Mammary epithelial cell (primary cell): ENCODE measurements at regions not wholly inside any gene's neighbourhood (a gene's known extent, or its start where the extent isn't known, plus 50 kb on each side); places are given as distances from the start of the nearest gene placed in this dataset.

ENCODE experiments used
- CTCF ChIP-seq, 2 donors: IDR thresholded peaks in 1 of 2; conservative IDR thresholded peaks in 1 of 2; 2 replicates each; pipeline ENCODE4 v1.5.1; 2011 to 2012; ENCODE audit warnings: inconsistent platforms in 2 of 2, low read length in 2 of 2, mild to moderate bottlenecking in 2 of 2, control low read depth in 1 of 2, low read depth in 1 of 2; ENCODE audit not compliant: insufficient read depth in 1 of 2; ENCODE audit errors: extremely low read depth in 1 of 2
- EZH2 ChIP-seq: IDR thresholded peaks from 2 replicates; pipeline ENCODE4 v1.6.1; 2012; ENCODE audit warnings: low read length, inconsistent platforms, borderline replicate concordance

DNA sequence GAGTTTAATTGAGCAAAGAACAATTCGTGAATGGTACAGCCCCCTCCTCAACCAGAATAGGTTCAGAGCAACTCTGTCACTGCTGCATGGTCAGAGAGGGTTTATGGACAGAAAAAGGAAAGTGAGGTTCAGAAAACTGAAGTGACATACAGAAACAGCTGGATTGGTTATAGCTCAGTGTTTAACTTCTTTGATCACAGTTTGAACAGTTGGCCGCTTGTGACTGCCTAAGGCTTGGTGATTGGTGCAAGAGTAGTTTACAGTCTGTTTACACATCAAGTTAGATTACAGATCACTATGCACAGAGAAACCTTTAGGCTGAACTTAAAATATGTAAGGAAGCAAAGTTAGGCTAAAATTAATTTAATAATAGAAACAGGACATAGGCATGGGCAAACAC is 459.2 kb downstream of the KCNJ3 start:
- TF ChIP-seq EZH2 (no peak), CTCF (conservative IDR thresholded peaks at IDR 0.05 in 1 of 2, IDR thresholded peaks at IDR 0.05 in 1 of 2; ENCODE audit: extremely low read depth in 1 of 2, insufficient read depth in 1 of 2, low read depth in 1 of 2, low read length in 2 of 2) (no peak)
